HL-60 (cell line): ENCODE measurements at regions not wholly inside any gene's neighbourhood (a gene's known extent, or its start where the extent isn't known, plus 50 kb on each side); places are given as distances from the start of the nearest gene placed in this dataset.

Experiments
- CTCF ChIP-seq: IDR thresholded peaks from one replicate; pipeline ENCODE4 v1.5.1; 2011; ENCODE audit warnings: low read length, control low read depth, inconsistent platforms; ENCODE audit not compliant: insufficient read depth
- POLR2AphosphoS5 ChIP-seq: IDR thresholded peaks from 2 replicates; pipeline ENCODE4 v1.6.1; 2012; ENCODE audit warnings: low read depth
- REST ChIP-seq: IDR thresholded peaks from 2 replicates; pipeline ENCODE4 v1.6.1; 2012; ENCODE audit warnings: low read depth; ENCODE audit not compliant: insufficient replicate concordance
- SPI1 ChIP-seq: IDR thresholded peaks from 2 replicates; pipeline ENCODE4 v1.6.1; 2012; ENCODE audit warnings: low read depth, mild to moderate bottlenecking, borderline replicate concordance

GRCh38 chr10:125334545-125334944 lies 174.2 kb upstream of the CTBP2 start:
- TF ChIP-seq CTCF (no peak), POLR2AphosphoS5 (no peak), REST (no peak), SPI1 (no peak)
